ENCODE measurements at regions not wholly inside any gene's neighbourhood (a gene's known extent, or its start where the extent isn't known, plus 50 kb on each side); places are given as distances from the start of the nearest gene placed in this dataset.

- 79 to 100% (median 96%) methylated on average over 1 of the region's 1 CpG for WGBS, 5 donors
- Histone ChIP-seq H3K36me3 (no peaks in the 10 kb centered on the region), H3K9me3 (no peaks in the 10 kb centered on the region), H3K4me3 (no peak overlapping the region), H3K4me1 (no peaks in the 10 kb centered on the region), H3K27ac (no peak overlapping the region), H3K27me3 (no peaks in the 10 kb centered on the region)
- intact Hi-C loops (cut with DNase I; ENCODE audit: low total_unique reads), result no loop called here
- DNase-seq, result no peak
- TF ChIP-seq EP300 (IDR thresholded peaks at IDR 0.05), result no peak
- TF ChIP-seq, protein P1, sequence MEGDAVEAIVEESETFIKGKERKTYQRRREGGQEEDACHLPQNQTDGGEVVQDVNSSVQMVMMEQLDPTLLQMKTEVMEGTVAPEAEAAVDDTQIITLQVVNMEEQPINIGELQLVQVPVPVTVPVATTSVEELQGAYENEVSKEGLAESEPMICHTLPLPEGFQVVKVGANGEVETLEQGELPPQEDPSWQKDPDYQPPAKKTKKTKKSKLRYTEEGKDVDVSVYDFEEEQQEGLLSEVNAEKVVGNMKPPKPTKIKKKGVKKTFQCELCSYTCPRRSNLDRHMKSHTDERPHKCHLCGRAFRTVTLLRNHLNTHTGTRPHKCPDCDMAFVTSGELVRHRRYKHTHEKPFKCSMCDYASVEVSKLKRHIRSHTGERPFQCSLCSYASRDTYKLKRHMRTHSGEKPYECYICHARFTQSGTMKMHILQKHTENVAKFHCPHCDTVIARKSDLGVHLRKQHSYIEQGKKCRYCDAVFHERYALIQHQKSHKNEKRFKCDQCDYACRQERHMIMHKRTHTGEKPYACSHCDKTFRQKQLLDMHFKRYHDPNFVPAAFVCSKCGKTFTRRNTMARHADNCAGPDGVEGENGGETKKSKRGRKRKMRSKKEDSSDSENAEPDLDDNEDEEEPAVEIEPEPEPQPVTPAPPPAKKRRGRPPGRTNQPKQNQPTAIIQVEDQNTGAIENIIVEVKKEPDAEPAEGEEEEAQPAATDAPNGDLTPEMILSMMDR (IDR thresholded peaks at IDR 0.05), result no peak
- TF ChIP-seq POLR2A (IDR thresholded peaks at IDR 0.05), result no peak
- TF ChIP-seq POLR2AphosphoS5 (IDR thresholded peaks at IDR 0.05), result no peak
Observed at GRCh38 chr6:94124333-94124732, 705.0 kb upstream of the EPHA7 start.

- H3K36me3 ChIP-seq, result no peaks in the 10 kb centered on the region
- no peaks in the 10 kb centered on the region for H3K27me3 ChIP-seq
- H3K4me1 ChIP-seq, result no peaks in the 10 kb centered on the region
- no peak overlapping the region for H3K4me3 ChIP-seq
- DNase-seq, result no peak
- TF ChIP-seq, protein P1 (IDR thresholded peaks at IDR 0.05), result no peak
- TF ChIP-seq POLR2A (IDR thresholded peaks at IDR 0.05) (no peak), POLR2AphosphoS5 (IDR thresholded peaks at IDR 0.05) (no peak), EP300 (IDR thresholded peaks at IDR 0.05) (no peak)
- 80 to 93% (median 86%) methylated on average over 3 of the region's 3 CpGs for WGBS, 5 donors
- no peaks in the 10 kb centered on the region for H3K9me3 ChIP-seq
- no peak overlapping the region for H3K27ac ChIP-seq
- intact Hi-C loops (cut with DNase I; ENCODE audit: low total_unique reads), result no loop called here
Observed at GRCh38 chr6:94121094-94121493, 701.7 kb upstream of the EPHA7 start.

DNA sequence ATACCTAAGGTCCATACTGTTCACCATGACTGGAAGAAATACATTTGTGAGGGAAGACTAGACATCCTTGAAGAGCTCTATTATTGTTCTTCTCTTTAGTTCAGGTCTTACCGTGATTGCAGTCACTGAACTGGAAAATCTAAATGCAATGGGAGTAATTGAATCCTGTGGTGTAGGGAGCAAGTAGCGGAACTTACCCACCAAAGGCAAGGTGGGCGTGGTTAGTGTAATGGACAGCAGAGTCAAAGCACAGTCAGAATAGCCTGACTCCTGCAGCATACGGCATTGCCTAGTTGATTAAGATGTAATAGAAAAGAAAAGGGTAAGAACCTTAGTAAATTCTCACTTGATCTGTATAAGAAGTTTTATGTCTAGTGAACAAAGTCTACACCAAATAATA is 679.7 kb upstream of the EPHA7 start:
- no peak for DNase-seq
- TF ChIP-seq, protein P1 (IDR thresholded peaks at IDR 0.05), result no peak
- no peak for TF ChIP-seq POLR2AphosphoS5 (IDR thresholded peaks at IDR 0.05)
- Histone ChIP-seq H3K4me3 (no peak overlapping the region), H3K27ac (no peak overlapping the region), H3K27me3 (no peaks in the 10 kb centered on the region), H3K9me3 (no peaks in the 10 kb centered on the region), H3K4me1 (no peaks in the 10 kb centered on the region), H3K36me3 (no peaks in the 10 kb centered on the region)
- WGBS, 5 donors, result 89 to 94% (median 91%) methylated on average over 4 of the region's 4 CpGs
- intact Hi-C loops (cut with DNase I; ENCODE audit: low total_unique reads), result no loop called here

DNA sequence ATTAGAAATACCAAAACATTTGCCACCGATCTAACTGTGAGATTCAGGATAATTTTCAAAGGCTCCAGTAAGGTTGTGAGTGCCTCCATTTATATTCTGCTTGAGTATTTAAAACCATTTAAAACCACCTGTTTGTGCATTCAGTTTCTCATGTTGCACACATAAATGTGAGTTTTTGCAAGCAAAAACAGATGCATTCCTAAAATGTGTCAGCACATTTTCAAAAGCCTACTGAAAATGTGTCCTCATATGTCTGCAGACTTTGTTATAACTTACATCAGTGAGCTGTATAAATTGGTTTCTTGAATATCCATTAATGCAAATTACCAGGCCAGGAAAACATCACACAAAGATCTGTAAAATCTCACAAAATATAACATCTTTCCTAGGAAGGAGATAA is 676.6 kb upstream of the EPHA7 start:
- no peak for DNase-seq
- no peaks in the 10 kb centered on the region for H3K9me3 ChIP-seq
- 36 to 99% (median 43%) methylated on average over 1 of the region's 1 CpG for WGBS, 5 donors
- TF ChIP-seq EP300 (IDR thresholded peaks at IDR 0.05) (no peak), POLR2AphosphoS5 (IDR thresholded peaks at IDR 0.05) (no peak), POLR2A (IDR thresholded peaks at IDR 0.05) (no peak)
- TF ChIP-seq, protein P1 (IDR thresholded peaks at IDR 0.05), result no peak
- H3K27me3 ChIP-seq, result no peaks in the 10 kb centered on the region
- H3K27ac ChIP-seq, result no peak overlapping the region
- no peaks in the 10 kb centered on the region for H3K4me1 ChIP-seq
- intact Hi-C loops (cut with DNase I; ENCODE audit: low total_unique reads), result no loop called here
- H3K4me3 ChIP-seq, result no peak overlapping the region
- no peaks in the 10 kb centered on the region for H3K36me3 ChIP-seq
